K562 (cell line): ENCODE measurements at regions not wholly inside any gene's neighbourhood (a gene's known extent, or its start where the extent isn't known, plus 50 kb on each side); places are given as distances from the start of the nearest gene placed in this dataset.

Source experiments
- ATAC-seq: fragments of 200-7000 bp; cut with Tn5 transposase; 3 replicates; pipeline ENCODE4 v1.9.1; 2020; ENCODE audit warnings: moderate library complexity
- BruUV-seq: library from RNA; stranded (reverse); fragments of 400-500 nt; replicated peaks from 2 replicates; lab custom pipeline; 2021; lab: Mats Ljungman, UMichigan
- CTCF ChIA-PET: fragments of 300-600 bp; formaldehyde crosslinking; extraction: SDS; loops from one replicate; lab custom pipeline; 2021; ENCODE audit warnings: low intra/inter-chr PET ratio; lab: Yijun Ruan, JAX
- POLR2A ChIA-PET: fragments of 300-600, 350-650 bp; sonication (Branson Sonifier 250); formaldehyde crosslinking; extraction: SDS; loops from one replicate; lab custom pipeline; 2021; ENCODE audit warnings: antibody characterized with exemption, inconsistent platforms; lab: Yijun Ruan, JAX
- DNase-seq, 4 experiments: peaks; one replicate each; pipeline versions ENCODE4 v3.0.0 to v3.0.0-alpha.2; 2011 to 2018; ENCODE audit warnings: low spot score in 3 of 4, mixed read lengths in 3 of 4; ENCODE audit errors: extremely low read depth in 1 of 4
- FAIRE-seq: peaks from 2 replicates; lab custom pipeline; 2011; peaks lifted over from hg19 to GRCh38; lab: Jason Lieb, UNC
- H2AFZ ChIP-seq: 2 replicates; pipeline ENCODE4 v1.6.0; 2011; ENCODE audit warnings: low read depth, low read length, control low read depth, inconsistent platforms
- H3K27ac ChIP-seq: fragments of 200-600 bp; 3 replicates; pipeline ENCODE4 v1.8.0; 2011; ENCODE audit warnings: low read depth, mild to moderate bottlenecking, control low read depth, inconsistent platforms, low read length, moderate library complexity, mixed read lengths; ENCODE audit errors: extremely low read depth
- H3K27me3 ChIP-seq, 2 experiments: fragments of 300-600 bp in 1 of 2; 2 replicates in 1 of 2; 3 replicates in 1 of 2; pipeline versions ENCODE4 v1.6.0 to v1.8.0; 2011; ENCODE audit warnings: inconsistent platforms in 2 of 2, low read length in 2 of 2, mild to moderate bottlenecking in 1 of 2, mixed read lengths in 1 of 2, moderate library complexity in 1 of 2; ENCODE audit not compliant: control insufficient read depth in 2 of 2, insufficient read depth in 2 of 2
- H3K36me3 ChIP-seq: fragments of 300-600 bp; 3 replicates; pipeline ENCODE4 v1.8.0; 2011; ENCODE audit warnings: mild to moderate bottlenecking, low read length, inconsistent platforms; ENCODE audit not compliant: control insufficient read depth, insufficient read depth
- H3K4me1 ChIP-seq, 2 experiments: fragments of 200-600 bp in 1 of 2; replicated peaks in 1 of 2; 2 replicates in 1 of 2; 3 replicates in 1 of 2; pipeline versions ENCODE4 v1.5.1 to v1.8.0; 2011; ENCODE audit warnings: inconsistent platforms in 2 of 2, low read length in 2 of 2, mild to moderate bottlenecking in 1 of 2, mixed read lengths in 1 of 2, moderate library complexity in 1 of 2; ENCODE audit not compliant: control insufficient read depth in 2 of 2, insufficient read depth in 2 of 2
- H3K4me2 ChIP-seq: 2 replicates; pipeline ENCODE4 v1.6.1; 2011; ENCODE audit warnings: low read length, control low read depth, inconsistent platforms, mixed read lengths; ENCODE audit not compliant: insufficient read depth
- H3K4me3 ChIP-seq: fragments of 200-600 bp; sonication (generic), shearing (Covaris generic); 2 replicates; pipeline ENCODE4 v1.5.1; 2016; ENCODE audit warnings: control low read depth, inconsistent platforms
- H3K79me2 ChIP-seq: fragments of 200-600 bp; 3 replicates; pipeline ENCODE4 v1.8.0; 2011; ENCODE audit warnings: low read length, inconsistent platforms; ENCODE audit not compliant: control insufficient read depth, insufficient read depth
- H3K9ac ChIP-seq, 2 experiments: 2 replicates each; pipeline versions ENCODE4 v1.6.0 to v1.6.1; 2011; ENCODE audit warnings: low read depth in 2 of 2, low read length in 2 of 2, control low read depth in 1 of 2, inconsistent platforms in 1 of 2, mild to moderate bottlenecking in 1 of 2, mixed read lengths in 1 of 2; ENCODE audit not compliant: insufficient read depth in 1 of 2
- H3K9me1 ChIP-seq: one replicate; pipeline ENCODE4 v1.6.0; 2011; ENCODE audit warnings: inconsistent platforms, mild to moderate bottlenecking, low read length, moderate library complexity; ENCODE audit not compliant: control insufficient read depth, insufficient read depth
- H3K9me3 ChIP-seq: replicated peaks from 2 replicates; pipeline ENCODE4 v1.5.1; 2011; ENCODE audit warnings: low read depth, low read length, inconsistent platforms; ENCODE audit not compliant: control insufficient read depth, insufficient read depth
- H4K20me1 ChIP-seq: replicated peaks from 2 replicates; pipeline ENCODE4 v1.6.1; 2011; ENCODE audit warnings: low read length, inconsistent platforms, mixed read lengths; ENCODE audit not compliant: control insufficient read depth, insufficient read depth
- CTCF ChIP-seq, 3 experiments: IDR thresholded peaks in 2 of 3; conservative IDR thresholded peaks in 1 of 3; 2 replicates each; pipeline ENCODE4 v1.5.1; 2011 to 2012; ENCODE audit warnings: low read length in 3 of 3, mild to moderate bottlenecking in 3 of 3, control low read depth in 2 of 3, improper control_type of control experiment in 1 of 3, inconsistent platforms in 1 of 3, low read depth in 1 of 3, mixed read lengths in 1 of 3, moderate library complexity in 1 of 3; ENCODE audit not compliant: insufficient read depth in 2 of 3
- PATZ1 ChIP-seq: fragments of 250-450 bp; sonication (Bioruptor Pico); IDR thresholded peaks from 2 replicates; pipeline ENCODE4 v1.5.0; 2020; ENCODE audit warnings: mild to moderate bottlenecking, borderline replicate concordance
- POLR3A ChIP-seq: IDR thresholded peaks from 2 replicates; pipeline ENCODE4 v1.6.1; 2011; ENCODE audit warnings: borderline replicate concordance, mild to moderate bottlenecking, moderate library complexity; ENCODE audit not compliant: insufficient read length, insufficient read depth; ENCODE audit errors: extremely low read depth
- RAD21 ChIP-seq, 2 experiments: fragments of 250-450 bp in 1 of 2; fragments of 450-650 bp in 1 of 2; sonication (Bioruptor Pico) in 1 of 2; formaldehyde crosslinking in 1 of 2; IDR thresholded peaks in 1 of 2; conservative IDR thresholded peaks in 1 of 2; 2 replicates each; pipeline versions ENCODE4 v1.4.0 to v1.8.0; 2020 to 2022; ENCODE audit warnings: mild to moderate bottlenecking in 2 of 2, moderate library complexity in 1 of 2
- SIN3A ChIP-seq, 2 experiments: fragments of 150-350 bp in 1 of 2; IDR thresholded peaks; 2 replicates each; pipeline ENCODE4 v1.6.1; 2011 to 2016; ENCODE audit warnings: borderline replicate concordance in 2 of 2, low read depth in 2 of 2, low read length in 2 of 2, mild to moderate bottlenecking in 2 of 2, moderate library complexity in 2 of 2; ENCODE audit not compliant: control insufficient read depth in 1 of 2
- ZC3H4 ChIP-seq: sonication (generic); formaldehyde crosslinking; IDR thresholded peaks from 2 replicates; pipeline ENCODE4 v1.9.0; 2021; ENCODE audit warnings: missing genetic modification reagents, borderline replicate concordance
- WGBS: fragments of 100-300 bp; shearing (Covaris generic); methylation state at CpG from one replicate; pipeline ENCODE4 v1.1.6; 2016; ENCODE audit warnings: low coverage, mixed read lengths; ENCODE audit not compliant: insufficient coverage; ENCODE audit errors: missing lambda C conversion rate; 5-methylcytosine and 5-hydroxymethylcytosine counted together
- in situ Hi-C: fragments of 300-500 bp; cut with MboI; formaldehyde crosslinking; loops from 4 replicates; pipeline ENCODE4 v1.15.0; 2018; ENCODE audit warnings: inconsistent platforms, mixed read lengths
- intact Hi-C: fragments of 100-400 bp; cut with micrococcal nuclease; formaldehyde crosslinking; loops from 2 replicates; pipeline ENCODE4 v1.14.2; 2022

- no peak for TF ChIP-seq SIN3A (IDR thresholded peaks at IDR 0.05; ENCODE audit: borderline replicate concordance in 2 of 2, control insufficient read depth in 1 of 2, low read depth in 2 of 2, low read length in 2 of 2)
- TF ChIP-seq ZC3H4, result no peak
- TF ChIP-seq PATZ1, result no peak
These were observed 402.9 kb upstream of the ATP11B start (continued) for GRCh38 chr3:182390421-182390820.

- Histone ChIP-seq H3K4me3 (no peak overlapping the region), H3K9ac (peak overlapping the region in 1 of 2 experiments; percentile 41; a peak in 2 of 4 replicates), H3K36me3 (no peaks in the 10 kb centered on the region), H3K4me1 (peaks cover 2 to 24% of the 10 kb centered on the region in 2 experiments; a peak in 3 of 5 replicates), H4K20me1 (no peaks in the 10 kb centered on the region), H3K9me1 (no peaks in the 10 kb centered on the region), H3K79me2 (no peaks in the 10 kb centered on the region), H3K9me3 (no peaks in the 10 kb centered on the region), H2AFZ (peak overlapping the region; percentile 96), H3K27me3 (no peaks in the 10 kb centered on the region), H3K4me2 (peak overlapping the region; percentile 56), H3K27ac (peak overlapping the region; percentile 67; the same call in 2 of the 3 replicates)
- DNase-seq (peak in 2 of 4 experiments; percentile 14 to 16), FAIRE-seq (peak; percentile 46), ATAC-seq (peak; percentile 67)
- no TSS peak for BruUV-seq
- in situ Hi-C loops, result no loop called here
- TF ChIP-seq RAD21 (CRISPR knock-in tag; conservative IDR thresholded peaks at IDR 0.05 in 1 of 2, IDR thresholded peaks at IDR 0.05 in 1 of 2) (peak; percentile 36 to 55), CTCF (IDR thresholded peaks at IDR 0.05 in 2 of 3, conservative IDR thresholded peaks at IDR 0.05 in 1 of 3; ENCODE audit: insufficient read depth in 2 of 3, low read depth in 1 of 3, low read length in 3 of 3) (peak in 2 of 3 experiments; percentile 24 to 50; a peak in 2 of 6 replicates), POLR3A (no peak)
- ChIA-PET CTCF (interaction anchor here (1.9 kb wide), 1 partner anchor 98 kb away, joined by 6 read pairs; no protein-coding TSS in a partner anchor), POLR2A (interaction anchor here (0.9 to 1.5 kb wide), 4 partner anchors 8 to 12 kb away, joined by 3 to 5 read pairs (median 4); no protein-coding TSS in a partner anchor)
- intact Hi-C loops, result loop anchor here (1.0 to 5.0 kb wide), 2 partner anchors 98 to 225 kb away; no protein-coding TSS in a partner anchor
- 7% methylated on average over 4 of the region's 4 CpGs for WGBS
These were observed 400.9 kb upstream of the ATP11B start for GRCh38 chr3:182392182-182392937.
